GM12864 (cell line): ENCODE measurements at regions not wholly inside any gene's neighbourhood (a gene's known extent, or its start where the extent isn't known, plus 50 kb on each side); places are given as distances from the start of the nearest gene placed in this dataset.

Experiments
- DNase-seq: peaks from one replicate; pipeline ENCODE4 v3.0.0-alpha.2; 2011; ENCODE audit warnings: low read depth
- H3K4me3 ChIP-seq: 2 replicates; pipeline ENCODE4 v1.5.1; 2011; ENCODE audit warnings: mild to moderate bottlenecking, low read depth, low read length, control low read depth
- CTCF ChIP-seq: IDR thresholded peaks from 2 replicates; pipeline ENCODE4 v1.5.1; 2011; ENCODE audit warnings: low read depth, mild to moderate bottlenecking, moderate library complexity, low read length, control low read depth, inconsistent platforms; ENCODE audit errors: missing control alignments

GRCh38 chr4:36489798-36490197, 208.4 kb downstream of the DTHD1 start:
- TF ChIP-seq CTCF, result no peak
- DNase-seq, result no peak
- H3K4me3 ChIP-seq, result no peak overlapping the region

- no peak for DNase-seq
- no peak overlapping the region for H3K4me3 ChIP-seq
- no peak for TF ChIP-seq CTCF
Measured at GRCh38 chr4:36492041-36492440, 210.6 kb downstream of the DTHD1 start.

GRCh38 chr4:36492590-36492989, 211.2 kb downstream of the DTHD1 start:
- no peak for DNase-seq
- no peak overlapping the region for H3K4me3 ChIP-seq
- no peak for TF ChIP-seq CTCF

GRCh38 chr4:36493251-36493650, 211.8 kb downstream of the DTHD1 start:
- no peak for TF ChIP-seq CTCF
- no peak overlapping the region for H3K4me3 ChIP-seq
- no peak for DNase-seq

- H3K4me3 ChIP-seq, result no peak overlapping the region
- no peak for TF ChIP-seq CTCF
- no peak for DNase-seq
Measured at GRCh38 chr4:36494016-36494415, 212.6 kb downstream of the DTHD1 start.

GRCh38 chr4:36494747-36495146, 213.3 kb downstream of the DTHD1 start:
- no peak overlapping the region for H3K4me3 ChIP-seq
- TF ChIP-seq CTCF, result no peak
- no peak for DNase-seq

- no peak for DNase-seq
- no peak overlapping the region for H3K4me3 ChIP-seq
- TF ChIP-seq CTCF, result no peak
Measured at GRCh38 chr4:36502350-36502749, 220.9 kb downstream of the DTHD1 start.
